Hepatocyte (in vitro differentiated cells): ENCODE measurements at regions not wholly inside any gene's neighbourhood (a gene's known extent, or its start where the extent isn't known, plus 50 kb on each side); places are given as distances from the start of the nearest gene placed in this dataset.

Experiments used
- DNase-seq: peaks from one replicate; pipeline ENCODE4 v3.0.0-alpha.2; 2016; ENCODE audit warnings: low spot score
- H2AFZ ChIP-seq: fragments of 200-600 bp; sonication (generic); 2 replicates; pipeline ENCODE4 v1.6.0; 2016; ENCODE audit warnings: antibody characterized with exemption, mild to moderate bottlenecking
- H3K27ac ChIP-seq: fragments of 200-600 bp; sonication (generic); 2 replicates; pipeline ENCODE4 v1.5.1; 2016; ENCODE audit warnings: mild to moderate bottlenecking
- H3K27me3 ChIP-seq: fragments of 200-600 bp; sonication (generic); 2 replicates; pipeline ENCODE4 v1.6.1; 2016
- H3K36me3 ChIP-seq: fragments of 200-600 bp; sonication (generic); replicated peaks from 2 replicates; pipeline ENCODE4 v1.5.1; 2016; ENCODE audit warnings: low read depth; ENCODE audit not compliant: insufficient read depth
- H3K4me1 ChIP-seq: fragments of 200-600 bp; sonication (generic); 2 replicates; pipeline ENCODE4 v1.5.1; 2016; ENCODE audit warnings: mild to moderate bottlenecking, moderate library complexity; ENCODE audit not compliant: insufficient read depth
- H3K4me2 ChIP-seq: fragments of 200-600 bp; sonication (generic); 2 replicates; pipeline ENCODE4 v1.6.0; 2016
- H3K4me3 ChIP-seq: fragments of 200-600 bp; sonication (generic); 2 replicates; pipeline ENCODE4 v1.5.1; 2016; ENCODE audit warnings: mild to moderate bottlenecking
- H3K79me2 ChIP-seq: fragments of 200-600 bp; sonication (generic); 2 replicates; pipeline ENCODE4 v1.6.0; 2017; ENCODE audit warnings: mild to moderate bottlenecking
- H3K9me2 ChIP-seq: fragments of 200-600 bp; sonication (generic); replicated peaks from 2 replicates; pipeline ENCODE4 v1.6.0; 2017; ENCODE audit warnings: mild to moderate bottlenecking; ENCODE audit not compliant: insufficient read depth
- H3K9me3 ChIP-seq: fragments of 200-600 bp; sonication (generic); 2 replicates; pipeline ENCODE4 v1.5.1; 2016; ENCODE audit warnings: low read depth, mild to moderate bottlenecking
- H4K20me1 ChIP-seq: fragments of 200-600 bp; sonication (generic); 2 replicates; pipeline ENCODE4 v1.6.0; 2016; ENCODE audit warnings: mild to moderate bottlenecking; ENCODE audit not compliant: insufficient read depth, poor library complexity, severe bottlenecking
- EZH2 ChIP-seq: fragments of 200-600 bp; sonication (generic); IDR thresholded peaks from 2 replicates; pipeline ENCODE4 v1.6.1; 2016; ENCODE audit warnings: antibody characterized with exemption, mild to moderate bottlenecking, borderline replicate concordance
- EZH2phosphoT487 ChIP-seq: fragments of 200-600 bp; sonication (generic); IDR thresholded peaks from one replicate; pipeline ENCODE4 v1.6.1; 2018; ENCODE audit warnings: antibody characterized with exemption, mild to moderate bottlenecking, low read depth, moderate library complexity; ENCODE audit not compliant: unreplicated experiment, severe bottlenecking
- WGBS: methylation state at CpG from one replicate; pipeline ENCODE4 v1.1.6; 2016; ENCODE audit warnings: low lambda C conversion rate; ENCODE audit errors: missing lambda C conversion rate; 5-methylcytosine and 5-hydroxymethylcytosine counted together
- TF ChIP-seq, protein P1 (sequence below): fragments of 200-600 bp; sonication (generic); IDR thresholded peaks from 2 replicates; pipeline ENCODE4 v1.5.1; 2016; ENCODE audit warnings: antibody characterized with exemption, mild to moderate bottlenecking; ENCODE audit not compliant: poor library complexity

DNA sequence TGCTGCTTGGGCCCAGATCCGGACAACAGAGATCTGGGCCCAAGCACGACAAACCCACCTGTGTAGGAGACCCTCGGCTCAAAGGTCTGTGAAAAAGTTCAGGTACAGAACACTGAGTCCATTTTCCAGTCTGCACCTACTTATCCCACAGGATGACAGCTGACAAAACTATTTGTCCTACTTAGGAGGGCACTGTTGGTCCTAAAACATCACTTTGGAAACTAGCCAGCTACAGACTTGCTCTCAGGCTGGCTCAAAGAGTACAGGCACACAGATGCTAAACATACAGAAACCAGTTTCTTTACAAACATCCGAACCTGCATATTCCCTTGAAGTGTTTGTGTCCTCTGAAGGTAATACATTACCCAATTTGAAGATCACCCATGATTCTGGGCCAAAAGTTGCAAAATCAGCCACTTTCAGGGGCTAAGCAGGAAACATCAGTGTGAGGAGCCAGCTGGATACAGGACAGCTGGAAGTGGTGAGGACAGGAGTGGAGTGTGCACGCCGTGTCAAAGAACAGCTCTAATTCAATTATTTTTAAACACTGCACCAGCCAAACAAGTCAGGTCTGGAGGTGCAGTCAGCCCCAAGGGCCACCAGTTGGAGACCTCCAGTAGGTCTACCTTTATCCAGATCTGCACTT lies 88.5 kb downstream of the NOC3L start:
- H3K79me2 ChIP-seq, result no peaks in the 10 kb centered on the region
- no peak overlapping the region for H3K4me3 ChIP-seq
- H2AFZ ChIP-seq, result no peak overlapping the region
- no peak for TF ChIP-seq EZH2
- TF ChIP-seq, protein P1, sequence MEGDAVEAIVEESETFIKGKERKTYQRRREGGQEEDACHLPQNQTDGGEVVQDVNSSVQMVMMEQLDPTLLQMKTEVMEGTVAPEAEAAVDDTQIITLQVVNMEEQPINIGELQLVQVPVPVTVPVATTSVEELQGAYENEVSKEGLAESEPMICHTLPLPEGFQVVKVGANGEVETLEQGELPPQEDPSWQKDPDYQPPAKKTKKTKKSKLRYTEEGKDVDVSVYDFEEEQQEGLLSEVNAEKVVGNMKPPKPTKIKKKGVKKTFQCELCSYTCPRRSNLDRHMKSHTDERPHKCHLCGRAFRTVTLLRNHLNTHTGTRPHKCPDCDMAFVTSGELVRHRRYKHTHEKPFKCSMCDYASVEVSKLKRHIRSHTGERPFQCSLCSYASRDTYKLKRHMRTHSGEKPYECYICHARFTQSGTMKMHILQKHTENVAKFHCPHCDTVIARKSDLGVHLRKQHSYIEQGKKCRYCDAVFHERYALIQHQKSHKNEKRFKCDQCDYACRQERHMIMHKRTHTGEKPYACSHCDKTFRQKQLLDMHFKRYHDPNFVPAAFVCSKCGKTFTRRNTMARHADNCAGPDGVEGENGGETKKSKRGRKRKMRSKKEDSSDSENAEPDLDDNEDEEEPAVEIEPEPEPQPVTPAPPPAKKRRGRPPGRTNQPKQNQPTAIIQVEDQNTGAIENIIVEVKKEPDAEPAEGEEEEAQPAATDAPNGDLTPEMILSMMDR, result no peak
- TF ChIP-seq EZH2phosphoT487, result no peak
- no peaks in the 10 kb centered on the region for H3K36me3 ChIP-seq
- H3K9me3 ChIP-seq, result no peaks in the 10 kb centered on the region
- no peak for DNase-seq
- H3K27ac ChIP-seq, result no peak overlapping the region
- H3K4me2 ChIP-seq, result no peak overlapping the region
- no peaks in the 10 kb centered on the region for H3K4me1 ChIP-seq
- H4K20me1 ChIP-seq, result no peaks in the 10 kb centered on the region
- WGBS, result 87% methylated on average over 6 of the region's 6 CpGs
- no peaks in the 10 kb centered on the region for H3K9me2 ChIP-seq
- H3K27me3 ChIP-seq, result no peaks in the 10 kb centered on the region

DNA sequence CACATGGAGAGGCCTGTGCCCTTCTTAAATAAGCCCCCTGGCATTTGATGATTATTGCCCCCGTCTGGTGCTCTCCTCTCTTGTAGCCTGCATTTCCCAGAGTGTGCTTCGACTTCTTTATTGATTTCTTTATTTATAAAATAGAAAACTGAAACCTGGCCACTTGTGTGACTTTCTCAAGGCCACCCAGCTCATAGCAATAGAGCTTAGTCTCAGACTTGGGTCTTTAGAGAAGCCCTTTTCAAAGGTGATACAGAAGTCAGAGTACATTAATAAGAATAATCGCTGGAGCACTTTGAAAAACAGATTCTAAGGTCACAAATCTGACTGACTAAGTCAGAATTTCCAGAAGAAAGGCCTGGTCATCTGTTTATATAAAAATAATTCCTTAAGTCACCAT lies 86.6 kb downstream of the NOC3L start:
- 83% methylated on average over 3 of the region's 3 CpGs for WGBS
- Histone ChIP-seq H3K4me2 (no peak overlapping the region), H3K79me2 (no peaks in the 10 kb centered on the region), H3K27me3 (no peaks in the 10 kb centered on the region), H3K9me2 (no peaks in the 10 kb centered on the region), H3K4me1 (no peaks in the 10 kb centered on the region), H3K27ac (no peak overlapping the region), H2AFZ (no peak overlapping the region), H3K36me3 (no peaks in the 10 kb centered on the region), H4K20me1 (no peaks in the 10 kb centered on the region), H3K9me3 (no peaks in the 10 kb centered on the region), H3K4me3 (no peak overlapping the region)
- TF ChIP-seq EZH2phosphoT487 (no peak), EZH2 (no peak)
- TF ChIP-seq, protein P1, result no peak
- DNase-seq, result no peak

DNA sequence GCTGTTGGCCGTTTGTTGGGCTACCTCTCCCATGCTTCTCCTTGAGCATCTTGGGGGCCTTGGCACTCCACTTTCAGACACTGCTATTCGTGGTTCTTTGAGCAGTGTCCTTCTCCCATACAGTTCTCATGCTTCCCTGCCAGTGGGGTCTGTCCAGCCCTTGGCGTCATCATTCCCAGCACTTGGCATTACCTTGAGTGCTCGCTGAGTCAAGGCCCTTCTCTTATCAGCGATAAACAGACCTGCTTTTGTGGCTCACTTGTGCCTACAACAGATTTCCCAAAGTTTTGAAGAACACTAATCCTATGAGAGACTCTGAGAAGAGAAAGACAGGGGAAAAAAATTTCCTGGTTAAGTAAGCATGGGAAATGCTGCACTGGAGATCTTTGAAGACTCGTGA lies 85.3 kb downstream of the NOC3L start:
- no peaks in the 10 kb centered on the region for H3K9me2 ChIP-seq
- H3K27ac ChIP-seq, result no peak overlapping the region
- H3K9me3 ChIP-seq, result no peaks in the 10 kb centered on the region
- no peaks in the 10 kb centered on the region for H3K36me3 ChIP-seq
- TF ChIP-seq EZH2 (no peak), EZH2phosphoT487 (no peak)
- H2AFZ ChIP-seq, result no peak overlapping the region
- H3K4me2 ChIP-seq, result no peak overlapping the region
- 93% methylated on average over 6 of the region's 6 CpGs for WGBS
- H3K4me3 ChIP-seq, result no peak overlapping the region
- no peaks in the 10 kb centered on the region for H3K27me3 ChIP-seq
- H4K20me1 ChIP-seq, result no peaks in the 10 kb centered on the region
- no peak for DNase-seq
- H3K4me1 ChIP-seq, result no peaks in the 10 kb centered on the region
- H3K79me2 ChIP-seq, result no peaks in the 10 kb centered on the region

DNA sequence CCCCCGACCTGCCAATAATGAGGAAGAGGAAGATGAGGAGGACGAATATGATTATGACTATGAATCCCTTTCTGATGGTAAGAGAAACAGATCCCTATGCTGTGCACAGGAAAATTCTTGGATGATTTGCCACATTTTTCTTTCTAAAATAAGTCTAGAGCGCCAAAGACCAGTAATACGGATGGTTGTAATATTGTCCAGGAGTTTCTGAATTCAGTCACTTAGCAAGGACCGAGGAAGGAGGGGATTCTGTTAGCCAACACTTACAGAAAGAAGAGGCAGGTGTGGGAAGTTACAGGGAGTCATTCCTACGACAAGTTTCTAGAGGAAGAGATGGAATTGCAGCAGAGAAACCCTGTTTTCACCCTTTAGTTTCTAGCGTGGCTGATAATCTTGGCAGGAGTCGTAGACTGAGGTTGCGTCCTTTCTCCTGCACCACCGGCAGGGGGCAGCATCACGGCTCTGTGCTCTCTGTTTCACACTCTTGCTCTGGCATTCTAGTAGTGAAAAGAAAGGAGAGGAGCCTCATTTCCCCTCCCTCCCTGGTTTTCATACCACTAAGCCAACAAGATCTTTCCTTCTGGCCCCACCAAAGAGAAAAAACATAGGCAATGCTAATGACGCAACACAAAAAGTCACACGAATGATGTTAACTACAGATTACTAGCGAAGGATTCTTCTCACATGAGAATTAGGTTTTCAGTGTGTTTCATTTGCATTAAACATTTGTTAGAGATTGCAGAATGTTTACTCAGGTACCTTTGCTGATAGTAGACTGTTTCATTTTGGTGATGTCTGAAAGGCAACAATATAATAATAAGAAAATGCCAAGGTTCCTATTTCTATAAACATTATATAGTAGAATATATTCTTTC lies 82.7 kb downstream of the NOC3L start:
- DNase-seq, result peak; percentile 68
- H3K4me1 ChIP-seq, result no peaks in the 10 kb centered on the region
- no peak overlapping the region for H2AFZ ChIP-seq
- H4K20me1 ChIP-seq, result no peaks in the 10 kb centered on the region
- H3K4me3 ChIP-seq, result no peak overlapping the region
- no peaks in the 10 kb centered on the region for H3K27me3 ChIP-seq
- TF ChIP-seq EZH2phosphoT487, result no peak
- TF ChIP-seq, protein P1, result peak; percentile 66
- H3K9me3 ChIP-seq, result no peaks in the 10 kb centered on the region
- H3K27ac ChIP-seq, result no peak overlapping the region
- H3K9me2 ChIP-seq, result no peaks in the 10 kb centered on the region
- H3K79me2 ChIP-seq, result no peaks in the 10 kb centered on the region
- H3K36me3 ChIP-seq, result no peaks in the 10 kb centered on the region
- no peak overlapping the region for H3K4me2 ChIP-seq
- WGBS, result 45% methylated on average over 14 of the region's 14 CpGs
